HepG2 (cell line): ENCODE measurements at regions not wholly inside any gene's neighbourhood (a gene's known extent, or its start where the extent isn't known, plus 50 kb on each side); places are given as distances from the start of the nearest gene placed in this dataset.

Experiments used
- HMG20A ChIP-seq: IDR thresholded peaks from 2 replicates; pipeline ENCODE4 v1.6.1; 2016; ENCODE audit warnings: borderline replicate concordance
- NFE2L2 ChIP-seq: fragments of 150-350 bp; IDR thresholded peaks from 2 replicates; pipeline ENCODE4 v1.6.1; 2014; ENCODE audit warnings: low read length
- RFX5 ChIP-seq: IDR thresholded peaks from 2 replicates; pipeline ENCODE4 v1.6.1; 2011; ENCODE audit warnings: low read depth, low read length, improper control_type of control experiment
- THAP11 ChIP-seq: IDR thresholded peaks from 2 replicates; pipeline ENCODE4 v1.6.1; 2016; ENCODE audit warnings: missing biosample characterization, missing genetic modification reagents
- ZNF143 ChIP-seq: sonication (generic); formaldehyde crosslinking; IDR thresholded peaks from 2 replicates; pipeline ENCODE4 v1.4.0; 2020; ENCODE audit warnings: missing genetic modification reagents

DNA sequence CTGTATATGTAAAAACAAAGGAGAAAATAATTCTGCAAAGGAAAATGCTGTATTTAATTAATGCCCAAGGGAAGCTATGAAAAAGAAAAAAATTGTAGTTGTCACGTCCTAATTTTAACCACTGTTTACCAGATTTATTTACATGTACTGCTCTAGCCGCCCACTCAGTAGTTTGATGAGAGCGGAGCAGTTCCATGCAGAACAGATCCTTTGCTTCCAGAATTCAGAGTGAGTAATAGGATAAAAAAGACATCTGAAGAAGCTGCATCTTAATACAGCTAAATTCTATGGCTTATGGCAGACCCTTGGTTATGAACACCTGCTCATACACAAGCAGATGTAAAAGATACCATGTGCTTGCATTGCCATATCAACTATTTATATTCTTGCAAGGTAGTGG is 287.0 kb downstream of the GASK1B start:
- TF ChIP-seq RFX5 (no peak), ZNF143 (CRISPR knock-in tag) (no peak), NFE2L2 (no peak), HMG20A (no peak), THAP11 (CRISPR knock-in tag) (no peak)
